Uterus (tissue), 2 donors: ENCODE measurements at regions not wholly inside any gene's neighbourhood (a gene's known extent, or its start where the extent isn't known, plus 50 kb on each side); places are given as distances from the start of the nearest gene placed in this dataset.

Experiments
- CTCF ChIP-seq, 4 experiments: fragments of 200-600 bp in 2 of 4; fragments of 450-650 bp in 2 of 4; sonication (generic) in 2 of 4; IDR thresholded peaks; one replicate each; pipeline ENCODE4 v1.5.1; 2016 to 2019; ENCODE audit warnings: antibody characterized with exemption in 4 of 4, mild to moderate bottlenecking in 2 of 4, moderate library complexity in 1 of 4
- POLR2A ChIP-seq, 2 donors: fragments of 450-650 bp; IDR thresholded peaks; one replicate each; pipeline ENCODE4 v1.6.1; 2016; ENCODE audit warnings: antibody characterized with exemption in 2 of 2, mild to moderate bottlenecking in 1 of 2, moderate library complexity in 1 of 2

GRCh38 chr5:155069961-155070360 is 56.4 kb downstream of the KIF4B start:
- no peak for TF ChIP-seq CTCF (IDR thresholded peaks at IDR 0.05)
- no peak for TF ChIP-seq POLR2A (IDR thresholded peaks at IDR 0.05)
